ENCODE measurements at regions not wholly inside any gene's neighbourhood (a gene's known extent, or its start where the extent isn't known, plus 50 kb on each side); places are given as distances from the start of the nearest gene placed in this dataset.
A peak's percentile ranks its signal among the peaks of the same experiment; 100 is the strongest.
"Not testable (repeated sequence)": the region's sequence is repeated elsewhere in the genome, so short reads cannot be mapped to it uniquely, and the experiment has no call there.

GRCh38 chr17:33574942-33575445 lies 281.9 kb upstream of the ASIC2 start:
- Mint-ChIP-seq H3K27ac (no peak overlapping the region), H3K9me3 (peaks cover 0 to 3% (median 0%) of the 10 kb centered on the region in 8 donors), H3K36me3 (peaks cover 0 to 3% of the 10 kb centered on the region in 2 donors), H3K4me3 (no peak overlapping the region), H3K4me1 (no peaks in the 10 kb centered on the region), H3K27me3 (peaks cover 10 to 13% of the 10 kb centered on the region in 2 donors)
- Histone ChIP-seq H3K9me3 (ENCODE audit: control insufficient read depth in 1 of 2, low read length in 2 of 2) (no peaks in the 10 kb centered on the region), H3K36me3 (ENCODE audit: insufficient read depth, low read length) (no peaks in the 10 kb centered on the region), H3K27me3 (ENCODE audit: insufficient read depth, low read length) (peaks cover 4% of the 10 kb centered on the region), H3K4me3 (ENCODE audit: low read length in 2 of 2) (no peak overlapping the region), H3K4me1 (ENCODE audit: insufficient read depth, low read length) (no peaks in the 10 kb centered on the region), H3K27ac (ENCODE audit: low read depth, low read length) (no peak overlapping the region)
- ChIA-PET POLR2A (ENCODE audit: partially characterized antibody) (interaction anchor here (0.6 kb wide), 1 partner anchor 22 kb away, joined by 3 read pairs; no protein-coding TSS in a partner anchor), CTCF (ENCODE audit: partially characterized antibody) (no interaction called here)
- intact Hi-C loops (cut with micrococcal nuclease) = no loop called here
- no peak for DNase-seq

GRCh38 chr17:33579740-33580139 lies 286.6 kb upstream of the ASIC2 start:
- H3K36me3 Mint-ChIP-seq; H3K27ac Mint-ChIP-seq; H3K36me3 ChIP-seq (ENCODE audit: insufficient read depth, low read length); DNase-seq; H3K9me3 ChIP-seq (ENCODE audit: control insufficient read depth in 1 of 2, low read length in 2 of 2); H3K27ac ChIP-seq (ENCODE audit: low read depth, low read length); H3K4me1 ChIP-seq (ENCODE audit: insufficient read depth, low read length); H3K27me3 ChIP-seq (ENCODE audit: insufficient read depth, low read length); H3K9me3 Mint-ChIP-seq; H3K27me3 Mint-ChIP-seq; intact Hi-C loops (cut with micrococcal nuclease); H3K4me3 ChIP-seq (ENCODE audit: low read length in 2 of 2); H3K4me1 Mint-ChIP-seq; POLR2A ChIA-PET (ENCODE audit: partially characterized antibody); H3K4me3 Mint-ChIP-seq: not testable (repeated sequence)
- CTCF ChIA-PET (ENCODE audit: partially characterized antibody) = interaction anchor here (1.3 kb wide), 1 partner anchor 15 kb away, joined by 3 read pairs; no protein-coding TSS in a partner anchor

- DNase-seq = no peak
- H3K27me3 ChIP-seq (ENCODE audit: insufficient read depth, low read length) = peaks cover 4% of the 10 kb centered on the region
- no peaks in the 10 kb centered on the region for H3K4me1 ChIP-seq (ENCODE audit: insufficient read depth, low read length)
- Mint-ChIP-seq H3K4me1 (no peaks in the 10 kb centered on the region), H3K27ac (no peak overlapping the region), H3K36me3 (peaks cover 0 to 3% of the 10 kb centered on the region in 2 donors), H3K4me3 (no peak overlapping the region), H3K27me3 (peaks cover 4 to 8% of the 10 kb centered on the region in 2 donors), H3K9me3 (no peaks in the 10 kb centered on the region)
- ChIA-PET POLR2A (ENCODE audit: partially characterized antibody) (no interaction called here), CTCF (ENCODE audit: partially characterized antibody) (no interaction called here)
- no peak overlapping the region for H3K4me3 ChIP-seq (ENCODE audit: low read length in 2 of 2)
- no peaks in the 10 kb centered on the region for H3K36me3 ChIP-seq (ENCODE audit: insufficient read depth, low read length)
- H3K27ac ChIP-seq (ENCODE audit: low read depth, low read length) = no peak overlapping the region
- intact Hi-C loops (cut with micrococcal nuclease) = no loop called here
- H3K9me3 ChIP-seq (ENCODE audit: control insufficient read depth in 1 of 2, low read length in 2 of 2) = no peaks in the 10 kb centered on the region
Observed at GRCh38 chr17:33580215-33580614, 287.1 kb upstream of the ASIC2 start.

GRCh38 chr17:33582661-33583060 lies 289.6 kb upstream of the ASIC2 start:
- Mint-ChIP-seq H3K9me3 (no peaks in the 10 kb centered on the region), H3K27ac (no peak overlapping the region), H3K4me3 (no peak overlapping the region), H3K36me3 (peaks cover 0 to 3% of the 10 kb centered on the region in 2 donors), H3K27me3 (peaks cover 6% of the 10 kb centered on the region in 2 donors), H3K4me1 (no peaks in the 10 kb centered on the region)
- no peaks in the 10 kb centered on the region for H3K9me3 ChIP-seq (ENCODE audit: control insufficient read depth in 1 of 2, low read length in 2 of 2)
- no peaks in the 10 kb centered on the region for H3K36me3 ChIP-seq (ENCODE audit: insufficient read depth, low read length)
- no peaks in the 10 kb centered on the region for H3K4me1 ChIP-seq (ENCODE audit: insufficient read depth, low read length)
- no peak for DNase-seq
- ChIA-PET CTCF (ENCODE audit: partially characterized antibody) (interaction anchor here (1.2 kb wide), 1 partner anchor 91 kb away, joined by 3 read pairs; no protein-coding TSS in a partner anchor), POLR2A (ENCODE audit: partially characterized antibody) (no interaction called here)
- intact Hi-C loops (cut with micrococcal nuclease) = no loop called here
- H3K4me3 ChIP-seq (ENCODE audit: low read length in 2 of 2) = no peak overlapping the region
- no peak overlapping the region for H3K27ac ChIP-seq (ENCODE audit: low read depth, low read length)
- H3K27me3 ChIP-seq (ENCODE audit: insufficient read depth, low read length) = peaks cover 2% of the 10 kb centered on the region

- ChIA-PET POLR2A (ENCODE audit: partially characterized antibody) (no interaction called here), CTCF (ENCODE audit: partially characterized antibody) (no interaction called here)
- H3K4me3 ChIP-seq (ENCODE audit: low read length in 2 of 2) = no peak overlapping the region
- Mint-ChIP-seq H3K27ac (no peak overlapping the region), H3K9me3 (no peaks in the 10 kb centered on the region), H3K27me3 (peaks cover 6% of the 10 kb centered on the region in 2 donors), H3K4me3 (peak overlapping the region in 1 of 8 donors; percentile 45), H3K4me1 (no peaks in the 10 kb centered on the region), H3K36me3 (peaks cover 0 to 3% of the 10 kb centered on the region in 2 donors)
- no peak overlapping the region for H3K27ac ChIP-seq (ENCODE audit: low read depth, low read length)
- no peaks in the 10 kb centered on the region for H3K4me1 ChIP-seq (ENCODE audit: insufficient read depth, low read length)
- H3K9me3 ChIP-seq (ENCODE audit: control insufficient read depth in 1 of 2, low read length in 2 of 2) = no peaks in the 10 kb centered on the region
- no peaks in the 10 kb centered on the region for H3K27me3 ChIP-seq (ENCODE audit: insufficient read depth, low read length)
- intact Hi-C loops (cut with micrococcal nuclease) = no loop called here
- no peaks in the 10 kb centered on the region for H3K36me3 ChIP-seq (ENCODE audit: insufficient read depth, low read length)
- no peak for DNase-seq
Observed at GRCh38 chr17:33583518-33584417, 290.7 kb upstream of the ASIC2 start.

GRCh38 chr17:33593991-33594390 lies 300.9 kb upstream of the ASIC2 start:
- ChIA-PET CTCF (ENCODE audit: partially characterized antibody) (interaction anchor here (1.2 kb wide), 1 partner anchor 15 kb away, joined by 3 read pairs; no protein-coding TSS in a partner anchor), POLR2A (ENCODE audit: partially characterized antibody) (no interaction called here)
- H3K4me3 ChIP-seq (ENCODE audit: low read length in 2 of 2) = no peak overlapping the region
- intact Hi-C loops (cut with micrococcal nuclease) = no loop called here
- H3K27ac ChIP-seq (ENCODE audit: low read depth, low read length) = no peak overlapping the region
- Mint-ChIP-seq H3K36me3 (no peaks in the 10 kb centered on the region), H3K4me1 (no peaks in the 10 kb centered on the region), H3K4me3 (no peak overlapping the region), H3K9me3 (peaks cover 0 to 2% (median 0%) of the 10 kb centered on the region in 8 donors), H3K27ac (no peak overlapping the region), H3K27me3 (peaks cover 6 to 12% of the 10 kb centered on the region in 2 donors)
- H3K9me3 ChIP-seq (ENCODE audit: control insufficient read depth in 1 of 2, low read length in 2 of 2) = no peaks in the 10 kb centered on the region
- H3K27me3 ChIP-seq (ENCODE audit: insufficient read depth, low read length) = no peaks in the 10 kb centered on the region
- H3K4me1 ChIP-seq (ENCODE audit: insufficient read depth, low read length) = no peaks in the 10 kb centered on the region
- DNase-seq = no peak
- no peaks in the 10 kb centered on the region for H3K36me3 ChIP-seq (ENCODE audit: insufficient read depth, low read length)

- H3K36me3 Mint-ChIP-seq = no peaks in the 10 kb centered on the region
Observed at GRCh38 chr17:33595828-33596227, 302.7 kb upstream of the ASIC2 start.

More at GRCh38 chr17:33595828-33596227, 302.7 kb upstream of the ASIC2 start:
- H3K4me3 Mint-ChIP-seq = no peak overlapping the region
- no peaks in the 10 kb centered on the region for H3K4me1 Mint-ChIP-seq
- no peaks in the 10 kb centered on the region for H3K9me3 Mint-ChIP-seq
- CTCF ChIA-PET (ENCODE audit: partially characterized antibody) = no interaction called here
- H3K4me1 ChIP-seq (ENCODE audit: insufficient read depth, low read length) = no peaks in the 10 kb centered on the region
- H3K36me3 ChIP-seq (ENCODE audit: insufficient read depth, low read length) = no peaks in the 10 kb centered on the region
- DNase-seq = no peak
- H3K4me3 ChIP-seq (ENCODE audit: low read length in 2 of 2) = no peak overlapping the region
- intact Hi-C loops (cut with micrococcal nuclease) = no loop called here
- H3K27ac ChIP-seq (ENCODE audit: low read depth, low read length) = no peak overlapping the region
- H3K9me3 ChIP-seq (ENCODE audit: control insufficient read depth in 1 of 2, low read length in 2 of 2) = no peaks in the 10 kb centered on the region
- POLR2A ChIA-PET (ENCODE audit: partially characterized antibody) = no interaction called here
- peaks cover 6 to 12% of the 10 kb centered on the region in 2 donors for H3K27me3 Mint-ChIP-seq
- no peak overlapping the region for H3K27ac Mint-ChIP-seq
- peaks cover 3% of the 10 kb centered on the region for H3K27me3 ChIP-seq (ENCODE audit: insufficient read depth, low read length)

All from CD4-positive, alpha-beta memory T cell (primary cell).